ENCODE measurements at regions not wholly inside any gene's neighbourhood (a gene's known extent, or its start where the extent isn't known, plus 50 kb on each side); places are given as distances from the start of the nearest gene placed in this dataset.

GRCh38 chr21:20377250-20377649 is 621.0 kb upstream of the NCAM2 start:
- Mint-ChIP-seq H3K36me3 (ENCODE audit: insufficient read depth in 2 of 2) (no peaks in the 10 kb centered on the region), H3K27ac (no peak overlapping the region), H3K9me3 (peaks cover 0 to 3% of the 10 kb centered on the region in 2 donors), H3K4me3 (no peak overlapping the region), H3K27me3 (ENCODE audit: low read depth) (no peaks in the 10 kb centered on the region), H3K4me1 (ENCODE audit: low read depth) (no peaks in the 10 kb centered on the region)
- ATAC-seq (replicated peaks in 1 of 2) (no peak), DNase-seq (no peak)

- H3K4me1 Mint-ChIP-seq (ENCODE audit: low read depth) = no peaks in the 10 kb centered on the region
- no peaks in the 10 kb centered on the region for H3K27me3 Mint-ChIP-seq (ENCODE audit: low read depth)
- ATAC-seq (replicated peaks in 1 of 2) = no peak
- H3K9me3 Mint-ChIP-seq = peaks cover 13 to 22% of the 10 kb centered on the region in 2 donors
- no peak for DNase-seq
- no peak overlapping the region for H3K4me3 Mint-ChIP-seq
- H3K36me3 Mint-ChIP-seq (ENCODE audit: insufficient read depth in 2 of 2) = peaks cover 3% of the 10 kb centered on the region in 2 donors
- no peak overlapping the region for H3K27ac Mint-ChIP-seq
Measured at GRCh38 chr21:20388400-20388799, 609.8 kb upstream of the NCAM2 start.

DNA sequence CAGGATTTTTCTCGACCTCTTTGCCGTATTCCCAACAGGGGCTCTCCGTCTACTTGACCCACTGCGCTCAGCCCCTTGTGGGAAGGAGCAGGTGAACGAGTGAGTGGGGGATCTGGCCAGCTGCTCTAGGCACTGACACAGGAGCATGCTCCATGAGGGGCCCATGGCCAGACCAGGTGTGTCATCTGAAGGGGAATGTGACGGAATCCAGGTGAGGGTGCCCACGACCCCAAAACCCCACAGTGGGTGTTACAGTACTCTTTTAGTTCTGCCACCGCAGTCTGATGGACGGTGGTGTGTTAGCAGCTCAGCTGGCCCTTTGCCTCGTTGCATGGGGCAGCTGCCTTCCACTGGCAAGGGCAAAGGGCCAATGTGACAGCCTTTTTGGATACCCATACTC is 601.4 kb upstream of the NCAM2 start:
- H3K27ac Mint-ChIP-seq = peak overlapping the region; percentile 25
- DNase-seq (no peak), ATAC-seq (replicated peaks in 1 of 2) (no peak)
- no peaks in the 10 kb centered on the region for H3K4me1 Mint-ChIP-seq (ENCODE audit: low read depth)
- no peak overlapping the region for H3K4me3 Mint-ChIP-seq
- no peaks in the 10 kb centered on the region for H3K27me3 Mint-ChIP-seq (ENCODE audit: low read depth)
- H3K36me3 Mint-ChIP-seq (ENCODE audit: insufficient read depth in 2 of 2) = peaks cover 2 to 3% of the 10 kb centered on the region in 2 donors
- peaks cover 8 to 10% of the 10 kb centered on the region in 2 donors for H3K9me3 Mint-ChIP-seq

GRCh38 chr21:20404915-20405314 is 593.3 kb upstream of the NCAM2 start:
- H3K27ac Mint-ChIP-seq = no peak overlapping the region
- H3K27me3 Mint-ChIP-seq (ENCODE audit: low read depth) = no peaks in the 10 kb centered on the region
- no peaks in the 10 kb centered on the region for H3K4me1 Mint-ChIP-seq (ENCODE audit: low read depth)
- no peak for DNase-seq
- no peaks in the 10 kb centered on the region for H3K36me3 Mint-ChIP-seq (ENCODE audit: insufficient read depth in 2 of 2)
- H3K4me3 Mint-ChIP-seq = no peak overlapping the region
- ATAC-seq (replicated peaks in 1 of 2) = no peak
- peaks cover 2 to 4% of the 10 kb centered on the region in 2 donors for H3K9me3 Mint-ChIP-seq

DNA sequence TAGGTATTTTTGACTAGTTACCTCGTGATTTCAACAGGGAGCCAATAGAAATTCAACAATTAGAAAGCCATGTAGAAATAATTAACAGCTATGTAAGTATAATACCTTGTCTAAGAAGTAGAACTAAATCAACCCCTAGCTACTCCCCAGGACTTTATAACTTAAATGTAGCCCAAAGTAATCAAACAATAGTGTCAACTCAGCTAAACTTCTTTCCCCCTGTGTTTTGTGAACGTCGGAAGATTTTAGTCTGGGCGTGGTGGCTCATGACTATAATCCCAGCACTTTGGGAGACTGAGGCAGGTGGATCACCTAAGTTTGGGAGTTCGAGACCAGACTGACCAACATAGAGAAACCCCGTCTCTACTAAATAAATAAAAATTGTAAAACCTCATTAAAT is 579.9 kb upstream of the NCAM2 start:
- peaks cover 0 to 2% of the 10 kb centered on the region in 2 donors for H3K36me3 Mint-ChIP-seq (ENCODE audit: insufficient read depth in 2 of 2)
- DNase-seq (no peak), ATAC-seq (replicated peaks in 1 of 2) (no peak)
- H3K4me3 Mint-ChIP-seq = no peak overlapping the region
- H3K9me3 Mint-ChIP-seq = peaks cover 22 to 26% of the 10 kb centered on the region in 2 donors
- H3K27me3 Mint-ChIP-seq (ENCODE audit: low read depth) = no peaks in the 10 kb centered on the region
- no peak overlapping the region for H3K27ac Mint-ChIP-seq
- no peaks in the 10 kb centered on the region for H3K4me1 Mint-ChIP-seq (ENCODE audit: low read depth)

DNA sequence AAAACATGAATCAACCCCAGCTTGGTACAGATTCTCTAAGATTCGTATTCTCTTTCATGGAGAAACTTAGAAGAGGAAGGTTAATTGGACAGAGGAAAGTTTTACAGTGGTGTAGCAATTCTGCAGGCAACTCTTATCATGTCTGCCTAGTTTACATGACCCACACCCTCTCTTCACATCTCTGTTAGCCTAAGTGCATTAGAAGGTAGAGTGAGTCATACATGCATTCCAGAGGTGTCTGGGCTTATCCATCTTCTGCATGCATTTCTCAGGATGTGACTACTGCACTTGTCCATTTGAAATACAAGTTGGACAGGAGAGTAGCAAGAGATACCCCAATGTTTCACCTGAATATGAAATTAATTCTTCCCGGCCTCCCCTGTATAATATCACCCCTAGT is 578.4 kb upstream of the NCAM2 start:
- no peak overlapping the region for H3K4me3 Mint-ChIP-seq
- H3K27me3 Mint-ChIP-seq (ENCODE audit: low read depth) = no peaks in the 10 kb centered on the region
- DNase-seq (no peak), ATAC-seq (replicated peaks in 1 of 2) (no peak)
- no peak overlapping the region for H3K27ac Mint-ChIP-seq
- no peaks in the 10 kb centered on the region for H3K36me3 Mint-ChIP-seq (ENCODE audit: insufficient read depth in 2 of 2)
- peaks cover 15 to 17% of the 10 kb centered on the region in 2 donors for H3K9me3 Mint-ChIP-seq
- no peaks in the 10 kb centered on the region for H3K4me1 Mint-ChIP-seq (ENCODE audit: low read depth)

DNA sequence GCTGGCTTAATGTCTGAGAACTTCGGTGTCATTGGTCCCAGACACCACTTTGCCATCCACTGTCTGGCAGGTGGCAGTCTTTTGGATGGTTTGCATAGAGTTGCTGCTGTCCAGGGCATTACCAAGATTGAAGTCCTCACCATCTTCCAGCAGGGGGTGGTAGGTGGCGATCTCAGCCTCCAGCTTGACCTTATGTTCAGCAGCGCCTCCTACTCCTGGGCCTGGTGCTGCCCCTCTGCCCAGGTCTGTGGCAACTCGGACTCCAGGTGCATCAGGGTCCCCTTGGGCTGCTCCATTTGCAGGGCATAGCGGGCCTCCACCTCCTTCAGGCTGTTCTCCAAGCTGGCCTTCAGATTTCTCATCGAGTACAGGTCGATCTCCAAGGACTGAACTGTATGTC is 573.3 kb upstream of the NCAM2 start:
- no peaks in the 10 kb centered on the region for H3K27me3 Mint-ChIP-seq (ENCODE audit: low read depth)
- H3K9me3 Mint-ChIP-seq = peaks cover 13 to 18% of the 10 kb centered on the region in 2 donors
- H3K27ac Mint-ChIP-seq = no peak overlapping the region
- ATAC-seq (replicated peaks in 1 of 2) (no peak), DNase-seq (no peak)
- no peaks in the 10 kb centered on the region for H3K4me1 Mint-ChIP-seq (ENCODE audit: low read depth)
- H3K36me3 Mint-ChIP-seq (ENCODE audit: insufficient read depth in 2 of 2) = no peaks in the 10 kb centered on the region
- no peak overlapping the region for H3K4me3 Mint-ChIP-seq

- peaks cover 14 to 16% of the 10 kb centered on the region in 2 donors for H3K9me3 Mint-ChIP-seq
- no peak overlapping the region for H3K27ac Mint-ChIP-seq
- no peaks in the 10 kb centered on the region for H3K27me3 Mint-ChIP-seq (ENCODE audit: low read depth)
- no peak for DNase-seq
- no peak overlapping the region for H3K4me3 Mint-ChIP-seq
- no peaks in the 10 kb centered on the region for H3K36me3 Mint-ChIP-seq (ENCODE audit: insufficient read depth in 2 of 2)
- ATAC-seq (replicated peaks in 1 of 2) = no peak
- H3K4me1 Mint-ChIP-seq (ENCODE audit: low read depth) = no peaks in the 10 kb centered on the region
Measured at GRCh38 chr21:20425856-20426255, 572.4 kb upstream of the NCAM2 start.

DNA sequence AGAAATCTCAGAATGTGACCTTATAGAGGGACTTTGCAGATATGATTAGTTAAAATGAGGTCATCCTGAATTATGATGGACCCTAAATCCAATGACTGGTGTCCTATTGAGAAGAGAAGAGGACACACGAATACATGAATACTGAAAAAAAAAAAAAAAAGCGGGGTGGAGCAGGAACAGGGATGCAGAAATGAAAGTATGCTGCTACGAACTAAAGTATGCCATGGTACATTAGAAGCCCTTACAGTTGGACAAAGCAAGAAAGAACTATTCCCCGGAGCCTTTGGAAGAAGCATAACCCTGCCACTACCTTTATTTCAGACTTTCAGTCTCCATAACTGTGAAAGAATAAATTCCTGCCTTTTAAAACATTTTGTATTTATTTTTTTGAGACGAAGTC is 557.9 kb upstream of the NCAM2 start:
- no peak for ATAC-seq (replicated peaks in 1 of 2)
- H3K27me3 Mint-ChIP-seq (ENCODE audit: low read depth) = no peaks in the 10 kb centered on the region
- no peaks in the 10 kb centered on the region for H3K4me1 Mint-ChIP-seq (ENCODE audit: low read depth)
- H3K27ac Mint-ChIP-seq = no peak overlapping the region
- H3K9me3 Mint-ChIP-seq = peaks cover 14 to 19% of the 10 kb centered on the region in 2 donors
- DNase-seq = no peak
- H3K4me3 Mint-ChIP-seq = no peak overlapping the region
- peaks cover 0 to 3% of the 10 kb centered on the region in 2 donors for H3K36me3 Mint-ChIP-seq (ENCODE audit: insufficient read depth in 2 of 2)

GRCh38 chr21:20443558-20444155 is 554.6 kb upstream of the NCAM2 start:
- Mint-ChIP-seq H3K27ac (no peak overlapping the region), H3K4me3 (no peak overlapping the region), H3K27me3 (ENCODE audit: low read depth) (no peaks in the 10 kb centered on the region), H3K4me1 (ENCODE audit: low read depth) (no peaks in the 10 kb centered on the region), H3K36me3 (ENCODE audit: insufficient read depth in 2 of 2) (peaks cover 0 to 3% of the 10 kb centered on the region in 2 donors), H3K9me3 (peaks cover 3 to 12% of the 10 kb centered on the region in 2 donors)
- DNase-seq = no peak
- no peak for ATAC-seq (replicated peaks in 1 of 2)

DNA sequence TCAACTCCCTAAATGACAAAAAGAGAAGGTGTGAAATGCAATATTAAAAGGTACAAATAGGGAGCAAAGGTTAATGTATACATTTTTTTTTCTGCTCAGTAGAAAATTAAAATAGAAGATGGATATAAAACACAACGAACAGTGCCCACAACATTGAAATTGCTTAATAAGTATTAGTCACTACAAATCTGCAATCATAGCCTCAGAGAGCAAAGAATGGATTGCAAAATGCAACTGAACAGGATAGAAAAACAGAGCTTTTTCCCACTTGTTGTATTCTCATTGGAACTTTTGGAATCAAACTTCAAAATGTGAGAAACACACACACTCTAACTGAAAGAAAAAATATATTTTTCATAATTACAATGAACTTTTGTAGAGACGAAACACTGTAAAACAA is 552.2 kb upstream of the NCAM2 start:
- ATAC-seq (replicated peaks in 1 of 2) (no peak), DNase-seq (no peak)
- Mint-ChIP-seq H3K27me3 (ENCODE audit: low read depth) (no peaks in the 10 kb centered on the region), H3K4me1 (ENCODE audit: low read depth) (no peaks in the 10 kb centered on the region), H3K9me3 (peaks cover 6 to 10% of the 10 kb centered on the region in 2 donors), H3K36me3 (ENCODE audit: insufficient read depth in 2 of 2) (peaks cover 0 to 3% of the 10 kb centered on the region in 2 donors), H3K4me3 (no peak overlapping the region), H3K27ac (no peak overlapping the region)

- no peaks in the 10 kb centered on the region for H3K4me1 Mint-ChIP-seq (ENCODE audit: low read depth)
Measured at GRCh38 chr21:20451046-20451445, 547.2 kb upstream of the NCAM2 start.

DNA sequence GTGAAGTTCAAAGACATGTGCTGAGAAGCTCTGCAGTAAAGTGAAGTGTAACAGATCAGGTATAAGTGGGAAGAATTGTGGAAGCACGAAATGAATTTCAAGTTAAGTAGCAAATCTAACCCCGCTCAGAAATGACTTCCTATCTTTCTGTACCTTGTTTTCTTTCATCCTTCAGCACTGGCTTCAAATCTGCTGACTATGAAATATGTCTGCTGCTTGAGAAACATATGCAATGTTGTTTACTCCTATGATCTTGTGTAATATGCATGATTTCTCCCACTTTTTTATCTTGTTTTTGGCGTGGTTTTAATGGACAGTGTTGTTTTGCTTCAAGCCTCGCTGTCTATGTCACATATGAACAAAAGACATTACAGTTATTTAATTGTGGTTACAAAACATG is 545.3 kb upstream of the NCAM2 start:
- Mint-ChIP-seq H3K27me3 (ENCODE audit: low read depth) (no peaks in the 10 kb centered on the region), H3K9me3 (peaks cover 4% of the 10 kb centered on the region in 2 donors), H3K4me1 (ENCODE audit: low read depth) (no peaks in the 10 kb centered on the region), H3K27ac (no peak overlapping the region), H3K4me3 (no peak overlapping the region), H3K36me3 (ENCODE audit: insufficient read depth in 2 of 2) (peaks cover 0 to 1% of the 10 kb centered on the region in 2 donors)
- DNase-seq = no peak
- ATAC-seq (replicated peaks in 1 of 2) = no peak

More at GRCh38 chr21:20451046-20451445, 547.2 kb upstream of the NCAM2 start:
- H3K4me3 Mint-ChIP-seq = no peak overlapping the region
- H3K9me3 Mint-ChIP-seq = peaks cover 4% of the 10 kb centered on the region in 2 donors
- no peak overlapping the region for H3K27ac Mint-ChIP-seq
- ATAC-seq (replicated peaks in 1 of 2) (no peak), DNase-seq (no peak)
- H3K27me3 Mint-ChIP-seq (ENCODE audit: low read depth) = no peaks in the 10 kb centered on the region
- H3K36me3 Mint-ChIP-seq (ENCODE audit: insufficient read depth in 2 of 2) = peaks cover 0 to 1% of the 10 kb centered on the region in 2 donors

- H3K27ac Mint-ChIP-seq = no peak overlapping the region
Measured at GRCh38 chr21:20459838-20460237, 538.4 kb upstream of the NCAM2 start.

More at GRCh38 chr21:20459838-20460237, 538.4 kb upstream of the NCAM2 start:
- ATAC-seq (replicated peaks in 1 of 2) = no peak
- no peaks in the 10 kb centered on the region for H3K27me3 Mint-ChIP-seq (ENCODE audit: low read depth)
- no peaks in the 10 kb centered on the region for H3K4me1 Mint-ChIP-seq (ENCODE audit: low read depth)
- peaks cover 4 to 5% of the 10 kb centered on the region in 2 donors for H3K9me3 Mint-ChIP-seq
- DNase-seq = no peak
- H3K4me3 Mint-ChIP-seq = no peak overlapping the region
- H3K36me3 Mint-ChIP-seq (ENCODE audit: insufficient read depth in 2 of 2) = no peaks in the 10 kb centered on the region
